ENCODE measurements at regions not wholly inside any gene's neighbourhood (a gene's known extent, or its start where the extent isn't known, plus 50 kb on each side); places are given as distances from the start of the nearest gene placed in this dataset.

GRCh38 chr4:137800861-137801260, 268.6 kb upstream of the PCDH18 start:
- no TSS peak for BruUV-seq (replicated peaks)
- peak; percentile 5 for DNase-seq
- Histone ChIP-seq H4K20me1 (ENCODE audit: insufficient read depth, low read length) (no peaks in the 10 kb centered on the region), H3K18ac (ENCODE audit: low read depth, low read length) (no peak overlapping the region), H2BK15ac (ENCODE audit: low read depth, low read length) (no peak overlapping the region), H3K27ac (ENCODE audit: insufficient read depth, low read length) (no peak overlapping the region), H2AK9ac (replicated peaks; ENCODE audit: low read depth, low read length, poor library complexity) (no peak overlapping the region), H4K91ac (ENCODE audit: insufficient read depth, low read depth, low read length) (no peak overlapping the region), H2AK5ac (ENCODE audit: low read depth, low read length) (no peak overlapping the region), H4K8ac (ENCODE audit: low read depth in 2 of 2, low read length in 2 of 2) (no peak overlapping the region), H3K4me1 (ENCODE audit: control insufficient read depth, insufficient read depth, low read length) (no peaks in the 10 kb centered on the region), H2BK20ac (ENCODE audit: low read depth, low read length) (no peak overlapping the region), H3K23ac (ENCODE audit: low read depth, low read length) (no peak overlapping the region), H3K27me3 (ENCODE audit: control insufficient read depth, insufficient read depth, low read length) (no peaks in the 10 kb centered on the region), H3K14ac (replicated peaks; ENCODE audit: low read depth, low read length) (no peak overlapping the region), H3K4ac (ENCODE audit: low read depth, low read length) (no peak overlapping the region), H3K4me3 (ENCODE audit: insufficient read depth, low read depth, low read length) (no peak overlapping the region), H2AFZ (replicated peaks; ENCODE audit: low read length, poor library complexity) (no peak overlapping the region), H4K5ac (ENCODE audit: low read depth, low read length) (no peak overlapping the region), H3K4me2 (ENCODE audit: low read depth, low read length) (no peak overlapping the region), H2BK120ac (ENCODE audit: low read depth, low read length) (no peak overlapping the region), H3K79me1 (ENCODE audit: low read depth in 1 of 2, low read length in 2 of 2) (no peaks in the 10 kb centered on the region), H3K9ac (ENCODE audit: low read depth, low read length) (no peak overlapping the region), H3K9me3 (ENCODE audit: control insufficient read depth, insufficient read depth, low read length) (no peaks in the 10 kb centered on the region), H2BK5ac (ENCODE audit: low read depth, low read length, poor library complexity, severe bottlenecking) (no peak overlapping the region), H3K36me3 (ENCODE audit: control insufficient read depth, insufficient read depth, low read length) (no peaks in the 10 kb centered on the region), H3K9me1 (ENCODE audit: insufficient read depth, low read length) (no peaks in the 10 kb centered on the region), H3K56ac (ENCODE audit: extremely low read depth, insufficient read depth, low read length) (no peak overlapping the region)
- dilution Hi-C loops (cut with HindIII; ENCODE audit: low sequenced_read_pairs, unreplicated experiment), result no loop called here
- POLR2A ChIA-PET (ENCODE audit: unreplicated experiment), result no interaction called here
- no peak for TF ChIP-seq MXI1 (IDR thresholded peaks at IDR 0.05; ENCODE audit: borderline replicate concordance, low read depth, low read length)
- TF ChIP-seq NFE2L2 (IDR thresholded peaks at IDR 0.05; ENCODE audit: low read depth, low read length), result no peak
- no peak for TF ChIP-seq MAFK (IDR thresholded peaks at IDR 0.05; ENCODE audit: low read depth, low read length)
- TF ChIP-seq CEBPB (IDR thresholded peaks at IDR 0.05; ENCODE audit: low read depth, low read length), result no peak
- TF ChIP-seq MAZ (IDR thresholded peaks at IDR 0.05; ENCODE audit: borderline replicate concordance, low read depth, low read length), result no peak
- no peak for TF ChIP-seq USF2 (IDR thresholded peaks at IDR 0.05; ENCODE audit: low read depth, low read length)
- no peak for TF ChIP-seq POLR2A (IDR thresholded peaks at IDR 0.05; ENCODE audit: low read depth, low read length)
- no peak for TF ChIP-seq CHD1 (IDR thresholded peaks at IDR 0.05; ENCODE audit: low read depth, low read length)
- no peak for TF ChIP-seq CTCF (conservative IDR thresholded peaks at IDR 0.05; ENCODE audit: low read depth, low read length)
- TF ChIP-seq BHLHE40 (IDR thresholded peaks at IDR 0.05; ENCODE audit: low read depth, low read length), result no peak
- TF ChIP-seq RAD21 (IDR thresholded peaks at IDR 0.05; ENCODE audit: low read length), result no peak
- TF ChIP-seq RFX5 (IDR thresholded peaks at IDR 0.05; ENCODE audit: low read depth, low read length), result no peak
- in situ Hi-C loops (cut with MboI; ENCODE audit: low sequenced_read_pairs), result loop anchor here (25.0 kb wide), 1 partner anchor 886 kb away; no protein-coding TSS in a partner anchor
- WGBS, 2 experiments (ENCODE audit: extremely low coverage in 2 of 2, insufficient read length in 1 of 2), result no CpG with 5 or more reads among the region's 1 CpG
- ATAC-seq (ENCODE audit: low read depth), result no peak
- CTCF ChIA-PET, result interaction anchor here (1.2 kb wide), 1 partner anchor 19 kb away, joined by 3 read pairs; no protein-coding TSS in a partner anchor
- intact Hi-C loops (cut with micrococcal nuclease), result no loop called here

Data from IMR-90 (cell line).